D721Med (cell line): ENCODE measurements at regions not wholly inside any gene's neighbourhood (a gene's known extent, or its start where the extent isn't known, plus 50 kb on each side); places are given as distances from the start of the nearest gene placed in this dataset.
A peak's percentile ranks its signal among the peaks of the same experiment; 100 is the strongest.
"Not testable (repeated sequence)": the region's sequence is repeated elsewhere in the genome, so short reads cannot be mapped to it uniquely, and the experiment has no call there.

Source experiments
- DNase-seq: peaks from one replicate; pipeline ENCODE4 v3.0.0; 2011; ENCODE audit warnings: low spot score; ENCODE audit not compliant: insufficient read length
- FAIRE-seq: peaks from 2 replicates; lab custom pipeline; 2011; peaks lifted over from hg19 to GRCh38; lab: Jason Lieb, UNC
- CTCF ChIP-seq: IDR thresholded peaks from 2 replicates; pipeline ENCODE4 v1.5.1; 2012; ENCODE audit warnings: mild to moderate bottlenecking, control low read depth; ENCODE audit not compliant: insufficient read depth; ENCODE audit errors: missing control alignments

- no peak for DNase-seq
- TF ChIP-seq CTCF, result no peak
- FAIRE-seq, result no peak
Measured at GRCh38 chr13:80679423-80679822, 338.5 kb upstream of the SPRY2 start.

- DNase-seq, result no peak
- FAIRE-seq, result no peak
- TF ChIP-seq CTCF, result no peak
Measured at GRCh38 chr13:80677227-80677626, 336.3 kb upstream of the SPRY2 start.

GRCh38 chr13:80675442-80675841 is 334.5 kb upstream of the SPRY2 start:
- not testable (repeated sequence) for DNase-seq, FAIRE-seq

GRCh38 chr13:80671773-80672172 is 330.8 kb upstream of the SPRY2 start:
- DNase-seq (no peak), FAIRE-seq (no peak)
- TF ChIP-seq CTCF, result no peak

GRCh38 chr13:80669112-80669511 is 328.2 kb upstream of the SPRY2 start:
- no peak for FAIRE-seq
- no peak for DNase-seq
- TF ChIP-seq CTCF, result no peak

- DNase-seq (no peak), FAIRE-seq (peak; percentile 35)
- TF ChIP-seq CTCF, result no peak
Measured at GRCh38 chr13:80668452-80668851, 327.5 kb upstream of the SPRY2 start.

- FAIRE-seq, result no peak
- TF ChIP-seq CTCF, result no peak
- no peak for DNase-seq
Measured at GRCh38 chr13:80666782-80667552, 326.0 kb upstream of the SPRY2 start.
